GM23338 (cell line): ENCODE measurements at regions not wholly inside any gene's neighbourhood (a gene's known extent, or its start where the extent isn't known, plus 50 kb on each side); places are given as distances from the start of the nearest gene placed in this dataset.

Source experiments
- ATAC-seq: fragments of 200-7000 bp; cut with Tn5 transposase; 3 replicates; pipeline ENCODE4 v1.9.1; 2020
- DNase-seq: peaks from one replicate; pipeline ENCODE4 v3.0.0-alpha.2; 2015; ENCODE audit warnings: low spot score
- H2AFZ ChIP-seq: fragments of 200-600 bp; sonication (generic); 2 replicates; pipeline ENCODE4 v1.8.0; 2016; ENCODE audit warnings: antibody characterized with exemption, mild to moderate bottlenecking, moderate library complexity
- H3F3A ChIP-seq: fragments of 200-600 bp; sonication (generic); replicated peaks from 2 replicates; pipeline ENCODE4 v1.8.0; 2017; ENCODE audit warnings: antibody characterized with exemption, mixed run types, low read depth
- H3K27ac ChIP-seq: fragments of 200-600 bp; sonication (generic); 2 replicates; pipeline ENCODE4 v1.6.1; 2016; ENCODE audit warnings: low read depth
- H3K27me3 ChIP-seq: fragments of 200-600 bp; sonication (generic); 2 replicates; pipeline ENCODE4 v1.8.0; 2016; ENCODE audit warnings: mild to moderate bottlenecking, mixed run types, moderate library complexity; ENCODE audit not compliant: insufficient read depth
- H3K36me3 ChIP-seq: fragments of 200-600 bp; sonication (generic); 2 replicates; pipeline ENCODE4 v1.8.0; 2016; ENCODE audit warnings: mild to moderate bottlenecking; ENCODE audit not compliant: insufficient read depth
- H3K4me1 ChIP-seq: fragments of 200-600 bp; sonication (generic); 2 replicates; pipeline ENCODE4 v1.8.0; 2016; ENCODE audit warnings: mild to moderate bottlenecking, moderate library complexity; ENCODE audit not compliant: insufficient read depth
- H3K4me2 ChIP-seq: fragments of 200-600 bp; sonication (generic); 2 replicates; pipeline ENCODE4 v1.7.1; 2017; ENCODE audit warnings: mixed run types
- H3K4me3 ChIP-seq: fragments of 200-600 bp; sonication (generic); 2 replicates; pipeline ENCODE4 v1.6.1; 2016; ENCODE audit warnings: mixed run types
- H3K79me2 ChIP-seq: fragments of 200-600 bp; sonication (generic); replicated peaks from 2 replicates; pipeline ENCODE4 v1.8.0; 2017; ENCODE audit warnings: mild to moderate bottlenecking; ENCODE audit not compliant: insufficient read depth
- H3K9me2 ChIP-seq: fragments of 200-600 bp; sonication (generic); 2 replicates; pipeline ENCODE4 v1.8.0; 2017; ENCODE audit not compliant: insufficient read depth
- H4K20me1 ChIP-seq: fragments of 200-600 bp; sonication (generic); replicated peaks from 2 replicates; pipeline ENCODE4 v1.8.0; 2017; ENCODE audit warnings: mild to moderate bottlenecking; ENCODE audit not compliant: insufficient read depth
- H3K27ac Mint-ChIP-seq: 2 replicates; pipeline ENCODE4 v1.8.0; 2020; ENCODE audit warnings: inconsistent platforms, mild to moderate bottlenecking, moderate library complexity, mixed read lengths
- H3K27me3 Mint-ChIP-seq: 3 replicates; pipeline ENCODE4 v1.8.0; 2022; ENCODE audit warnings: low read depth, mild to moderate bottlenecking, moderate library complexity, mixed read lengths, inconsistent platforms; ENCODE audit not compliant: insufficient read depth, poor library complexity
- H3K36me3 Mint-ChIP-seq: 3 replicates; pipeline ENCODE4 v1.8.0; 2021; ENCODE audit warnings: low read depth, mild to moderate bottlenecking, inconsistent platforms, moderate library complexity, mixed read lengths
- H3K4me1 Mint-ChIP-seq: 3 replicates; pipeline ENCODE4 v1.8.0; 2020; ENCODE audit warnings: mild to moderate bottlenecking, inconsistent platforms, mixed read lengths
- H3K4me3 Mint-ChIP-seq: 3 replicates; pipeline ENCODE4 v1.8.0; 2021; ENCODE audit warnings: moderate library complexity, mild to moderate bottlenecking, inconsistent platforms, mixed read lengths
- H3K9me3 Mint-ChIP-seq: 3 replicates; pipeline ENCODE4 v1.8.0; 2020; ENCODE audit warnings: moderate library complexity, mild to moderate bottlenecking, inconsistent platforms, mixed read lengths
- CREB1 ChIP-seq: fragments of 250-450 bp; sonication (Bioruptor Pico); IDR thresholded peaks from 2 replicates; pipeline ENCODE4 v1.5.0; 2020; ENCODE audit warnings: low read depth, mild to moderate bottlenecking, moderate library complexity
- ETS1 ChIP-seq: IDR thresholded peaks from 2 replicates; pipeline ENCODE4 v1.6.1; 2016; ENCODE audit warnings: antibody characterized with exemption
- EZH2 ChIP-seq: fragments of 200-600 bp; sonication (generic); IDR thresholded peaks from one replicate; pipeline ENCODE4 v1.8.0; 2017; ENCODE audit warnings: antibody characterized with exemption, mild to moderate bottlenecking, low read depth; ENCODE audit not compliant: unreplicated experiment
- EZH2phosphoT487 ChIP-seq: fragments of 200-600 bp; sonication (generic); IDR thresholded peaks from one replicate; pipeline ENCODE4 v1.8.1; 2018; ENCODE audit warnings: antibody characterized with exemption; ENCODE audit not compliant: unreplicated experiment
- JUNB ChIP-seq: IDR thresholded peaks from one replicate; pipeline ENCODE4 v1.6.1; 2016; ENCODE audit warnings: antibody characterized with exemption; ENCODE audit not compliant: unreplicated experiment
- NANOG ChIP-seq: IDR thresholded peaks from 2 replicates; pipeline ENCODE4 v1.6.1; 2016; ENCODE audit warnings: antibody characterized with exemption, borderline replicate concordance
- POLR2AphosphoS5 ChIP-seq: IDR thresholded peaks from 2 replicates; pipeline ENCODE4 v1.6.1; 2016; ENCODE audit warnings: antibody characterized with exemption, low read depth
- REST ChIP-seq: IDR thresholded peaks from one replicate; pipeline ENCODE4 v1.6.1; 2018; ENCODE audit warnings: antibody characterized with exemption; ENCODE audit not compliant: unreplicated experiment
- STAT1 ChIP-seq: IDR thresholded peaks from one replicate; pipeline ENCODE4 v1.6.1; 2016; ENCODE audit warnings: antibody characterized with exemption; ENCODE audit not compliant: unreplicated experiment
- ZNF114 ChIP-seq: fragments of 250-450 bp; sonication (Bioruptor Pico); IDR thresholded peaks from 2 replicates; pipeline ENCODE4 v1.5.0; 2020; ENCODE audit warnings: mild to moderate bottlenecking, moderate library complexity
- ZNF331 ChIP-seq: fragments of 250-450 bp; sonication (Bioruptor Pico); IDR thresholded peaks from 2 replicates; pipeline ENCODE4 v1.5.0; 2020; ENCODE audit warnings: low read depth, mild to moderate bottlenecking, moderate library complexity
- ZNF462 ChIP-seq: fragments of 250-450 bp; sonication (Bioruptor Pico); IDR thresholded peaks from 2 replicates; pipeline ENCODE4 v1.5.0; 2020; ENCODE audit warnings: mild to moderate bottlenecking, moderate library complexity

- DNase-seq = no peak
- no peak for ATAC-seq
- Histone ChIP-seq H3F3A (no peaks in the 10 kb centered on the region), H3K4me1 (no peaks in the 10 kb centered on the region), H3K79me2 (no peaks in the 10 kb centered on the region), H2AFZ (no peak overlapping the region), H3K36me3 (no peaks in the 10 kb centered on the region), H4K20me1 (no peaks in the 10 kb centered on the region), H3K4me2 (no peak overlapping the region), H3K27ac (no peak overlapping the region), H3K27me3 (no peaks in the 10 kb centered on the region), H3K4me3 (no peak overlapping the region), H3K9me2 (no peaks in the 10 kb centered on the region)
- Mint-ChIP-seq H3K4me1 (no peaks in the 10 kb centered on the region), H3K27ac (no peak overlapping the region), H3K27me3 (peaks cover 2% of the 10 kb centered on the region), H3K9me3 (peaks cover 14% of the 10 kb centered on the region), H3K36me3 (no peaks in the 10 kb centered on the region; the same call in 2 of the 3 replicates), H3K4me3 (no peak overlapping the region)
- no peak for TF ChIP-seq ZNF114 (CRISPR knock-in tag)
- TF ChIP-seq STAT1 = no peak
- TF ChIP-seq EZH2 = no peak
- TF ChIP-seq ZNF331 (CRISPR knock-in tag) = no peak
- TF ChIP-seq ETS1 = no peak
- no peak for TF ChIP-seq NANOG
- TF ChIP-seq CREB1 (CRISPR knock-in tag) = no peak
- TF ChIP-seq ZNF462 (CRISPR knock-in tag) = no peak
- no peak for TF ChIP-seq EZH2phosphoT487
- no peak for TF ChIP-seq JUNB
- TF ChIP-seq POLR2AphosphoS5 = no peak
- TF ChIP-seq REST = no peak
Measured at GRCh38 chr12:114835031-114835430, 151.1 kb upstream of the TBX3 start.
